GM19438 (cell line): ENCODE measurements at regions not wholly inside any gene's neighbourhood (a gene's known extent, or its start where the extent isn't known, plus 50 kb on each side); places are given as distances from the start of the nearest gene placed in this dataset.

Source experiments
- ATAC-seq: cut with Tn5 transposase; IDR thresholded peaks from one replicate; pipeline ENCODE4 v1.9.1; 2021; ENCODE audit warnings: low read depth; ENCODE audit not compliant: unreplicated experiment

- ATAC-seq, result no peak
These were observed 228.5 kb downstream of the VRK1 start for GRCh38 chr14:97025722-97026121.

GRCh38 chr14:97027256-97027999 is 230.2 kb downstream of the VRK1 start:
- ATAC-seq, result no peak

- ATAC-seq, result no peak
These were observed 231.2 kb downstream of the VRK1 start for GRCh38 chr14:97028382-97028781.

GRCh38 chr14:97029800-97030199 is 232.6 kb downstream of the VRK1 start:
- no peak for ATAC-seq

GRCh38 chr14:97031530-97031929 is 234.3 kb downstream of the VRK1 start:
- no peak for ATAC-seq

- no peak for ATAC-seq
These were observed 236.4 kb downstream of the VRK1 start for GRCh38 chr14:97033556-97034081.

GRCh38 chr14:97036086-97036852 is 239.1 kb downstream of the VRK1 start:
- ATAC-seq, result no peak

GRCh38 chr14:97039717-97040363 is 242.7 kb downstream of the VRK1 start:
- no peak for ATAC-seq

GRCh38 chr14:97046967-97047366 is 249.8 kb downstream of the VRK1 start:
- no peak for ATAC-seq

- no peak for ATAC-seq
These were observed 254.8 kb downstream of the VRK1 start for GRCh38 chr14:97052001-97052400.

GRCh38 chr14:97053941-97054340 is 256.8 kb downstream of the VRK1 start:
- no peak for ATAC-seq

- no peak for ATAC-seq
These were observed 258.2 kb downstream of the VRK1 start for GRCh38 chr14:97055355-97055754.

- no peak for ATAC-seq
These were observed 258.9 kb downstream of the VRK1 start for GRCh38 chr14:97056086-97056485.

GRCh38 chr14:97057238-97058073 is 260.3 kb downstream of the VRK1 start:
- ATAC-seq, result no peak

GRCh38 chr14:97058074-97058467 is 260.9 kb downstream of the VRK1 start:
- ATAC-seq, result no peak

- no peak for ATAC-seq
These were observed 261.4 kb downstream of the VRK1 start for GRCh38 chr14:97058589-97058988.

- no peak for ATAC-seq
These were observed 264.0 kb downstream of the VRK1 start for GRCh38 chr14:97061198-97061597.

GRCh38 chr14:97061714-97062113 is 264.5 kb downstream of the VRK1 start:
- no peak for ATAC-seq

- no peak for ATAC-seq
These were observed 268.3 kb downstream of the VRK1 start for GRCh38 chr14:97065305-97066067.
